CD14-positive monocyte (primary cell): ENCODE measurements at regions not wholly inside any gene's neighbourhood (a gene's known extent, or its start where the extent isn't known, plus 50 kb on each side); places are given as distances from the start of the nearest gene placed in this dataset.

Experiments
- DNase-seq, 3 donors: peaks; one replicate each; pipeline ENCODE4 v3.0.0-alpha.2; 2011 to 2022
- H2AFZ ChIP-seq: 2 replicates; pipeline ENCODE4 v1.6.0; 2012; ENCODE audit warnings: mild to moderate bottlenecking, low read depth, low read length, inconsistent platforms; ENCODE audit not compliant: insufficient read depth, poor library complexity, severe bottlenecking
- H3K27ac ChIP-seq, 2 donors: 1 replicate in 1 of 2; 2 replicates in 1 of 2; pipeline ENCODE4 v1.5.1; 2012 to 2013; ENCODE audit warnings: low read length in 2 of 2, control low read depth in 1 of 2, inconsistent platforms in 1 of 2, low read depth in 1 of 2, mild to moderate bottlenecking in 1 of 2
- H3K27me3 ChIP-seq, 2 donors: one replicate each; pipeline versions ENCODE4 v1.6.0 to v1.6.1; 2011 to 2013; ENCODE audit warnings: low read length in 2 of 2; ENCODE audit not compliant: control insufficient read depth in 2 of 2, insufficient read depth in 2 of 2
- H3K36me3 ChIP-seq, 2 donors: replicated peaks in 1 of 2; 1 replicate in 1 of 2; 2 replicates in 1 of 2; pipeline versions ENCODE4 v1.5.1 to v1.6.1; 2012 to 2013; ENCODE audit warnings: low read length in 2 of 2, control low read depth in 1 of 2, inconsistent platforms in 1 of 2, mild to moderate bottlenecking in 1 of 2; ENCODE audit not compliant: insufficient read depth in 2 of 2, control insufficient read depth in 1 of 2
- H3K4me1 ChIP-seq, 2 donors: 1 replicate in 1 of 2; 2 replicates in 1 of 2; pipeline versions ENCODE4 v1.5.1 to v1.6.1; 2012 to 2013; ENCODE audit warnings: low read length in 2 of 2, control low read depth in 1 of 2, inconsistent platforms in 1 of 2, mild to moderate bottlenecking in 1 of 2, moderate library complexity in 1 of 2; ENCODE audit not compliant: insufficient read depth in 2 of 2, control insufficient read depth in 1 of 2
- H3K4me2 ChIP-seq: replicated peaks from 2 replicates; pipeline ENCODE3; 2012; ENCODE audit warnings: low read length, moderate library complexity, mild to moderate bottlenecking; ENCODE audit not compliant: poor library complexity, severe bottlenecking; ENCODE audit errors: extremely low read depth
- H3K4me3 ChIP-seq, 3 experiments: fragments of 200-600 bp in 1 of 3; sonication (generic) in 1 of 3; replicated peaks in 1 of 3; 1 replicate in 2 of 3; 2 replicates in 1 of 3; pipeline ENCODE4 v1.5.1; 2011 to 2013; ENCODE audit warnings: low read length in 3 of 3, mild to moderate bottlenecking in 3 of 3, control low read depth in 2 of 3, low read depth in 2 of 3, inconsistent platforms in 1 of 3, moderate library complexity in 1 of 3
- H3K79me2 ChIP-seq: 2 replicates; pipeline ENCODE4 v1.6.0; 2012; ENCODE audit warnings: mild to moderate bottlenecking, control low read depth, inconsistent platforms, low read length, moderate library complexity; ENCODE audit not compliant: insufficient read depth
- H3K9ac ChIP-seq: 2 replicates; pipeline ENCODE4 v1.6.0; 2017; ENCODE audit warnings: low read length, mild to moderate bottlenecking; ENCODE audit not compliant: insufficient read depth, poor library complexity, severe bottlenecking
- H3K9me3 ChIP-seq, 2 donors: replicated peaks in 1 of 2; 1 replicate in 1 of 2; 2 replicates in 1 of 2; pipeline versions ENCODE4 v1.5.1 to v1.6.1; 2012 to 2013; ENCODE audit warnings: low read length in 2 of 2, control low read depth in 1 of 2; ENCODE audit not compliant: control insufficient read depth in 1 of 2, insufficient read depth in 1 of 2
- H4K20me1 ChIP-seq: 2 replicates; pipeline ENCODE4 v1.6.0; 2012; ENCODE audit warnings: mild to moderate bottlenecking, low read length, control low read depth, moderate library complexity; ENCODE audit not compliant: insufficient read depth
- H3K27ac Mint-ChIP-seq, 7 donors: one replicate each; pipeline ENCODE4 v1.8.0; 2020; ENCODE audit warnings: mild to moderate bottlenecking in 7 of 7, mixed read lengths in 7 of 7, moderate library complexity in 6 of 7, inconsistent platforms in 2 of 7
- H3K27me3 Mint-ChIP-seq, 3 donors: one replicate each; pipeline ENCODE4 v1.8.0; 2021 to 2022; ENCODE audit warnings: low read depth in 3 of 3, mild to moderate bottlenecking in 3 of 3, mixed read lengths in 3 of 3, moderate library complexity in 3 of 3, inconsistent platforms in 1 of 3
- H3K36me3 Mint-ChIP-seq, 2 donors: one replicate each; pipeline ENCODE4 v1.8.0; 2020; ENCODE audit warnings: mixed read lengths in 2 of 2, inconsistent platforms in 1 of 2, mild to moderate bottlenecking in 1 of 2
- H3K4me1 Mint-ChIP-seq: one replicate; pipeline ENCODE4 v1.8.0; 2020; ENCODE audit warnings: mild to moderate bottlenecking, mixed read lengths
- H3K4me3 Mint-ChIP-seq, 2 donors: one replicate each; pipeline ENCODE4 v1.8.0; 2020; ENCODE audit warnings: mild to moderate bottlenecking in 2 of 2, mixed read lengths in 2 of 2, moderate library complexity in 1 of 2
- H3K9me3 Mint-ChIP-seq, 7 donors: one replicate each; pipeline ENCODE4 v1.8.0; 2020 to 2022; ENCODE audit warnings: mixed read lengths in 7 of 7, mild to moderate bottlenecking in 6 of 7, moderate library complexity in 6 of 7, inconsistent platforms in 2 of 7
- WGBS: methylation state at CpG from one replicate; pipeline ENCODE4 v1.1.5; 2013; ENCODE audit warnings: missing lambda C conversion rate; ENCODE audit not compliant: insufficient coverage; 5-methylcytosine and 5-hydroxymethylcytosine counted together
- intact Hi-C, 2 donors: fragments of 100-400 bp; cut with micrococcal nuclease; formaldehyde crosslinking; loops; one replicate each; pipeline versions ENCODE4 v1.15.0 to v1.15.1; 2023
- TF ChIP-seq, protein P1 (sequence below): fragments of 200-600 bp; IDR thresholded peaks from one replicate; pipeline ENCODE4 v1.8.0; 2022; ENCODE audit warnings: antibody characterized with exemption, mild to moderate bottlenecking

- no peak overlapping the region for H3K9ac ChIP-seq
- intact Hi-C loops, result no loop called here
- no peaks in the 10 kb centered on the region for H3K79me2 ChIP-seq
- peaks cover 13% of the 10 kb centered on the region in 2 donors for H3K9me3 ChIP-seq
- H3K27me3 ChIP-seq, result no peaks in the 10 kb centered on the region
- H3K4me3 Mint-ChIP-seq, result no peak overlapping the region
- WGBS, result 94% methylated on average over 18 of the region's 19 CpGs
- no peaks in the 10 kb centered on the region for H3K36me3 Mint-ChIP-seq
- H3K27ac ChIP-seq, result no peak overlapping the region
- no peak overlapping the region for H3K27ac Mint-ChIP-seq
- TF ChIP-seq, protein P1, sequence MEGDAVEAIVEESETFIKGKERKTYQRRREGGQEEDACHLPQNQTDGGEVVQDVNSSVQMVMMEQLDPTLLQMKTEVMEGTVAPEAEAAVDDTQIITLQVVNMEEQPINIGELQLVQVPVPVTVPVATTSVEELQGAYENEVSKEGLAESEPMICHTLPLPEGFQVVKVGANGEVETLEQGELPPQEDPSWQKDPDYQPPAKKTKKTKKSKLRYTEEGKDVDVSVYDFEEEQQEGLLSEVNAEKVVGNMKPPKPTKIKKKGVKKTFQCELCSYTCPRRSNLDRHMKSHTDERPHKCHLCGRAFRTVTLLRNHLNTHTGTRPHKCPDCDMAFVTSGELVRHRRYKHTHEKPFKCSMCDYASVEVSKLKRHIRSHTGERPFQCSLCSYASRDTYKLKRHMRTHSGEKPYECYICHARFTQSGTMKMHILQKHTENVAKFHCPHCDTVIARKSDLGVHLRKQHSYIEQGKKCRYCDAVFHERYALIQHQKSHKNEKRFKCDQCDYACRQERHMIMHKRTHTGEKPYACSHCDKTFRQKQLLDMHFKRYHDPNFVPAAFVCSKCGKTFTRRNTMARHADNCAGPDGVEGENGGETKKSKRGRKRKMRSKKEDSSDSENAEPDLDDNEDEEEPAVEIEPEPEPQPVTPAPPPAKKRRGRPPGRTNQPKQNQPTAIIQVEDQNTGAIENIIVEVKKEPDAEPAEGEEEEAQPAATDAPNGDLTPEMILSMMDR, result no peak
- no peaks in the 10 kb centered on the region for H3K4me1 ChIP-seq
- H2AFZ ChIP-seq, result no peak overlapping the region
- H3K4me3 ChIP-seq, result no peak overlapping the region
- H4K20me1 ChIP-seq, result no peaks in the 10 kb centered on the region
- no peaks in the 10 kb centered on the region for H3K27me3 Mint-ChIP-seq
- no peaks in the 10 kb centered on the region for H3K36me3 ChIP-seq
- H3K4me1 Mint-ChIP-seq, result no peaks in the 10 kb centered on the region
- DNase-seq, result no peak
- H3K9me3 Mint-ChIP-seq, result peaks cover 0 to 20% (median 7%) of the 10 kb centered on the region in 7 donors
- no peak overlapping the region for H3K4me2 ChIP-seq
These were observed 781.4 kb downstream of the BRINP3 start for GRCh38 chr1:189696297-189696696.

DNA sequence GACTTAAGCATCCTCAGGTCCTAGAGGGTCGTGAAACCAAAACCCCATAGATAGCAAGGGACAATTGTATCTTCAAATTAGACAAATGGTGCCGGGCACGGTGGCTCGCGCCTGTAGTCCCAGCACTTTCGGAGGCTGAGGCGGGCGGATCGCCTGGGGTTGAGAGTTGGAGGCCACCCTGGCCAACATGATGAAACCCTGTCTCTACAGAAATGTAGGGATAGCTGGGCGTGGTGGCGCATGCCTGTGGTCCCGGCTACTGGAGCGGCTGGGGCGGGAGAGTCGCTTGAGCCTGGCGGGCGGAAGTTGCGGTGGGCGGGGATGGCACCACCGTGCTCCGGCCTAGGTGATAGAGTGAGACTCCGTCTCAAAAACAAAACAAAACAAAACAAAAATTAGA is 780.6 kb downstream of the BRINP3 start:
- no peak for DNase-seq
- H2AFZ ChIP-seq, result no peak overlapping the region
- Mint-ChIP-seq H3K9me3 (peaks cover 0 to 20% (median 7%) of the 10 kb centered on the region in 7 donors), H3K27ac (no peak overlapping the region), H3K4me3 (no peak overlapping the region), H3K27me3 (no peaks in the 10 kb centered on the region), H3K36me3 (no peaks in the 10 kb centered on the region), H3K4me1 (no peaks in the 10 kb centered on the region)
- TF ChIP-seq, protein P1, result no peak
- 90% methylated on average over 5 of the region's 22 CpGs for WGBS
- H3K27me3 ChIP-seq, result no peaks in the 10 kb centered on the region
- peaks cover 13% of the 10 kb centered on the region in 2 donors for H3K9me3 ChIP-seq
- no peak overlapping the region for H3K4me2 ChIP-seq
- no peaks in the 10 kb centered on the region for H3K36me3 ChIP-seq
- H3K27ac ChIP-seq, result no peak overlapping the region
- no peak overlapping the region for H3K4me3 ChIP-seq
- H3K79me2 ChIP-seq, result no peaks in the 10 kb centered on the region
- H3K4me1 ChIP-seq, result no peaks in the 10 kb centered on the region
- intact Hi-C loops, result no loop called here
- H3K9ac ChIP-seq, result no peak overlapping the region
- no peaks in the 10 kb centered on the region for H4K20me1 ChIP-seq
